SK-N-MC (cell line): ENCODE measurements at regions not wholly inside any gene's neighbourhood (a gene's known extent, or its start where the extent isn't known, plus 50 kb on each side); places are given as distances from the start of the nearest gene placed in this dataset.

ENCODE experiments used
- DNase-seq: peaks from one replicate; pipeline ENCODE4 v3.0.0-alpha.2; 2011; ENCODE audit warnings: low read depth, low spot score
- H3K27ac ChIP-seq: fragments of 200-600 bp; sonication (generic); 2 replicates; pipeline ENCODE4 v1.5.1; 2016; ENCODE audit warnings: mixed run types
- H3K36me3 ChIP-seq: fragments of 200-600 bp; sonication (generic); 2 replicates; pipeline ENCODE4 v1.6.1; 2017; ENCODE audit warnings: antibody characterized with exemption, low read length, mixed read lengths; ENCODE audit not compliant: insufficient read depth
- H3K4me3 ChIP-seq: fragments of 200-600 bp; sonication (generic); 2 replicates; pipeline ENCODE4 v1.5.1; 2016
- H3K9ac ChIP-seq: fragments of 200-600 bp; sonication (generic); 2 replicates; pipeline ENCODE4 v1.8.0; 2017; ENCODE audit warnings: mixed run types, mixed read lengths; ENCODE audit not compliant: insufficient read length
- H3K9me3 ChIP-seq: fragments of 200-600 bp; sonication (generic); 2 replicates; pipeline ENCODE4 v1.6.1; 2017; ENCODE audit warnings: low read depth, mild to moderate bottlenecking, antibody characterized with exemption, low read length, moderate library complexity, mixed read lengths
- EZH2 ChIP-seq: fragments of 200-600 bp; sonication (generic); IDR thresholded peaks from one replicate; pipeline ENCODE4 v1.6.1; 2017; ENCODE audit warnings: antibody characterized with exemption
- FOXP2 ChIP-seq: optimal IDR thresholded peaks from 2 replicates; pipeline ENCODE3; 2011; ENCODE audit warnings: mild to moderate bottlenecking, moderate library complexity; ENCODE audit not compliant: insufficient read depth; ENCODE audit errors: extremely low read length, control extremely low read depth
- POLR2AphosphoS5 ChIP-seq: IDR thresholded peaks from 2 replicates; pipeline ENCODE4 v1.6.1; 2012; ENCODE audit warnings: mild to moderate bottlenecking, low read depth, low read length, borderline replicate concordance

DNA sequence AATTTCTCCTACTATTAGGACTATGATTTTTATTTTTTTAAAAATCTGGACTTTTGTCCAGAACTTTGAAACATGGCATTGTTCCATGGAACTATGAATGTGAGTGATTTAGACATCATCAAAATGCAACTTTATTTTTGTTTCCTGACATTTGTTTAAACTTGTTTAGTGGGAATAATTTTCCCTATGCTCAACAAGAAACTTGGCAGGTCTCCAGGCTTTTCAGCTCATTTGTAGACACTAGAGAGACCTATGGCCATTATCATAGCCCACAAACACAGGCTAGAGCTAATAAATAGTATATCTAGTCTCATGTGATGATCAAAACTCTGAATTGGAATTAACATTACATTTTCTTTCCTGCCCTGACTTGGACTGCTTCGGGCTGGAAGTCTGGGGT, 145.1 kb upstream of the CELF4 start:
- Histone ChIP-seq H3K9ac (no peak overlapping the region), H3K36me3 (no peaks in the 10 kb centered on the region), H3K4me3 (no peak overlapping the region), H3K9me3 (no peaks in the 10 kb centered on the region), H3K27ac (no peak overlapping the region)
- DNase-seq, result no peak
- TF ChIP-seq POLR2AphosphoS5, result no peak

- no peak for TF ChIP-seq FOXP2
- no peak for TF ChIP-seq EZH2
- no peak for TF ChIP-seq POLR2AphosphoS5
- Histone ChIP-seq H3K9me3 (no peaks in the 10 kb centered on the region), H3K27ac (no peak overlapping the region), H3K36me3 (no peaks in the 10 kb centered on the region), H3K4me3 (no peak overlapping the region), H3K9ac (no peak overlapping the region)
- no peak for DNase-seq
Measured at GRCh38 chr18:37709740-37710139, 144.1 kb upstream of the CELF4 start.

DNA sequence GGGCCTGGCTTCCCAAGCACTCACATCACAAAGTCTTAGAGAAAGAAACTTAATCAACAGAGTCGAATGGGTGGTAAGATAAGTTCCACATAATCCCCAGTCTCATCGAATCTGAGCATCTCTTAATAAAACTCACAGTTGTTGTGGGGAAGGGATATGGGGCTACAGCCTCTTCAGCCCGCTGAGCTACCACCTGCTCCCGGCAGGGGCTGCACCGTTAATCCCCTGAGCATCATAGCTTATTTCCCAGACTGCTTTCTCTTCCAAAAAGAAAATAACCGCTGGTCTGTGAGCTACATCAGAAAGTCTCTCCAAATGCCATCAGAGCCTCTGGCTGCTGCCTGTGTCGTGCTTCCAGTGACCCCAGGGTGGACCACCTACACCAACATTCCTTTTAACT, 139.4 kb upstream of the CELF4 start:
- no peak overlapping the region for H3K4me3 ChIP-seq
- no peaks in the 10 kb centered on the region for H3K36me3 ChIP-seq
- no peaks in the 10 kb centered on the region for H3K9me3 ChIP-seq
- no peak overlapping the region for H3K27ac ChIP-seq
- DNase-seq, result no peak
- no peak for TF ChIP-seq EZH2
- TF ChIP-seq POLR2AphosphoS5, result no peak
- no peak for TF ChIP-seq FOXP2
- no peak overlapping the region for H3K9ac ChIP-seq

- Histone ChIP-seq H3K9me3 (no peaks in the 10 kb centered on the region), H3K4me3 (no peak overlapping the region), H3K36me3 (no peaks in the 10 kb centered on the region), H3K27ac (no peak overlapping the region), H3K9ac (no peak overlapping the region)
- TF ChIP-seq FOXP2 (no peak), EZH2 (no peak), POLR2AphosphoS5 (no peak)
- no peak for DNase-seq
Measured at GRCh38 chr18:37702841-37703240, 137.2 kb upstream of the CELF4 start.

- H3K36me3 ChIP-seq, result no peaks in the 10 kb centered on the region
- H3K4me3 ChIP-seq, result no peak overlapping the region
- no peak for DNase-seq
- no peak overlapping the region for H3K27ac ChIP-seq
- TF ChIP-seq EZH2, result no peak
- TF ChIP-seq FOXP2, result no peak
- TF ChIP-seq POLR2AphosphoS5, result no peak
- H3K9me3 ChIP-seq, result no peaks in the 10 kb centered on the region
- H3K9ac ChIP-seq, result no peak overlapping the region
Measured at GRCh38 chr18:37701967-37702366, 136.4 kb upstream of the CELF4 start.

DNA sequence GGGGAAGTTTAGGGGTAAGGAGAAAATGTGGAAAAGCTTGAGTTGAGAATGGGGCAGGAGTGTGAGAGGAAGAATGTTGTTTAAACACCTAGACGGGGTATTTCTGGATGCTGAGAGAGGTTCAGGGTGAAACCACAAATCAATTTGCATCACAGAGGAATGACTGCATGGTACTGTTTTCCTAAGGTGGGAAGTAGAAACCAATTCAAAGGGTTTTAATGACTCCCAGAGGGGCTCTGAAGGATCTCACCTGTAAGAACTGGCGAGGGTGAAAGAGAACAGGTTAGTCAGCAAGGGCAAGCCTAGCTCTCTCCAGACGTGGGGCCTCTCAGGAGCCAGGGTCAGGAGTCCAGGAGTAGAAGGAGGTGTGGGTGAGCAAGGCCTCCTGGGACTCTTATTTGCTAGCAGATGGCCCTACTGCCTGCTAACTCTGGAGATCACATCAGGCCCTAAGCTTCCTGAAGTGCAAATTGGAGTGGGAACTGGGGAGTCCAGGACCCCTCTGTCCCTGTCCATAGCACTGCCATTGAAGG, 133.0 kb upstream of the CELF4 start:
- H3K9ac ChIP-seq, result no peak overlapping the region
- no peak for DNase-seq
- TF ChIP-seq POLR2AphosphoS5 (no peak), FOXP2 (no peak), EZH2 (no peak)
- H3K4me3 ChIP-seq, result no peak overlapping the region
- no peaks in the 10 kb centered on the region for H3K36me3 ChIP-seq
- no peak overlapping the region for H3K27ac ChIP-seq
- no peaks in the 10 kb centered on the region for H3K9me3 ChIP-seq

DNA sequence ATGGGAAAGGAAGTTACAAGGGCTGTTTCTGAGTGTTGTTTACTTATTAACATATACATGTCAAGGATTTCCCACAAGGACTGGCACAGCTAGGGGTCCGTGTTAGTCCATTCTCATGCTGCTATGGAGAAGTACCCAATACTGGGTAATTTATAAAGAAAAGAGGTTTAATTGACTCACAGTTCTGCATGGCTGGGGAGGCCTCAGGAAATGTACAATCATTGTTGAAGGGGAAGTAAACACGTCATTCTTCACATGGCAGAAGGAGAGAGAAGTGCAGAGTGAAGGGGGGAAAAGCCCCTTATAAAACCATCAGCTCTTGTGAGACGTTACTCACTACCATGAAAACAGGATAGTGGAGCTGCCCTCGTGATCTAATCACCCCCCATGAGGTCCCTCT, 128.9 kb upstream of the CELF4 start:
- H3K9ac ChIP-seq, result no peak overlapping the region
- no peak for DNase-seq
- H3K27ac ChIP-seq, result no peak overlapping the region
- no peaks in the 10 kb centered on the region for H3K9me3 ChIP-seq
- H3K36me3 ChIP-seq, result no peaks in the 10 kb centered on the region
- TF ChIP-seq FOXP2, result no peak
- TF ChIP-seq EZH2, result no peak
- TF ChIP-seq POLR2AphosphoS5, result no peak
- H3K4me3 ChIP-seq, result no peak overlapping the region

DNA sequence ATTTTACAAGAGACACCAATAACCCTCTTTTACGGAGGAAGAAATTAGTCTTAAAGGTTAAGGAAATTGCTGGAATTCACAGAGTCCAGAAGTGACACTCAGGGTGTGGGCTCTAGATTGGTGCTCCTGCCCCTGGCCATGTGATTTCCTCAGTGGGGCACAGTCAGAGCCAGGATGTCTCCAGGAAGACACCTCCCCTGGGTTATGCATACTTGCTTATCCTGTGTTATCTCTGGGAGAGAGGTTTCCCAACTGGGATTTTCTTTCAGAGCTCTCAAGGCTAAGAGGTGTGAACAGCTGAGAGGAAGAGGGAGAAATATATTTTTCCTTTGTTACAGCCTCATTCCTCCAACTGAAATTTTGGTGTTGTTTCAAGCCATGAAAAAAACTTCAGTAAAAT, 125.6 kb upstream of the CELF4 start:
- Histone ChIP-seq H3K4me3 (no peak overlapping the region), H3K27ac (no peak overlapping the region), H3K9me3 (no peaks in the 10 kb centered on the region), H3K9ac (no peak overlapping the region), H3K36me3 (no peaks in the 10 kb centered on the region)
- no peak for TF ChIP-seq EZH2
- TF ChIP-seq POLR2AphosphoS5, result no peak
- no peak for TF ChIP-seq FOXP2
- DNase-seq, result no peak

DNA sequence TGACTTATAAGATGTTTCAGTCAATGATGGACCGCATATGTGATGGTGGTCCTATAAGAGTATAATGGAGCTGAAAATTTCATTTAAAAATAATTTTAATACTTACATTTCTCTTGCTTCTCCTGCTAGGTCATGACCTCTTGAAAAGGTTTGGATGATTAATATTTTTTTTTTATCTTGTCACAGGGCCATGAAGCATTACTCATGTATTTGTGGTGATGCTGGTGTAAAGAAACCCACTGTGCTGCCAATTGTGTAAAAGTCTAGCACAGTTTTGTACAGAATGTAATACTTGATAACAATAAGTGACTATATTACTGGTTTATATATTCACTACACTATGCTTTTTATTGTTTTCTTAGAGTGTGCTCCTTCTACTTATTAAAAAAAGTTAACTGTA, 124.2 kb upstream of the CELF4 start:
- no peak overlapping the region for H3K27ac ChIP-seq
- H3K36me3 ChIP-seq, result no peaks in the 10 kb centered on the region
- no peak for DNase-seq
- H3K9ac ChIP-seq, result no peak overlapping the region
- H3K9me3 ChIP-seq, result no peaks in the 10 kb centered on the region
- TF ChIP-seq EZH2, result no peak
- TF ChIP-seq POLR2AphosphoS5, result no peak
- TF ChIP-seq FOXP2, result no peak
- no peak overlapping the region for H3K4me3 ChIP-seq

- no peak for DNase-seq
- Histone ChIP-seq H3K9me3 (no peaks in the 10 kb centered on the region), H3K27ac (no peak overlapping the region), H3K9ac (no peak overlapping the region), H3K36me3 (no peaks in the 10 kb centered on the region), H3K4me3 (no peak overlapping the region)
- TF ChIP-seq POLR2AphosphoS5 (no peak), FOXP2 (no peak), EZH2 (no peak)
Measured at GRCh38 chr18:37684590-37684989, 119.0 kb upstream of the CELF4 start.
